ENCODE measurements at regions not wholly inside any gene's neighbourhood (a gene's known extent, or its start where the extent isn't known, plus 50 kb on each side); places are given as distances from the start of the nearest gene placed in this dataset.

- POLR2A ChIA-PET, result no interaction called here
- 20% methylated on average over 11 of the region's 11 CpGs for WGBS (ENCODE audit: insufficient coverage, insufficient replicate concordance, low lambda C conversion rate, missing lambda C conversion rate)
- intact Hi-C loops (cut with micrococcal nuclease; ENCODE audit: unreplicated experiment) (no loop called here), in situ Hi-C loops (cut with MboI) (no loop called here)
- TF ChIP-seq TARDBP (IDR thresholded peaks at IDR 0.05; ENCODE audit: borderline replicate concordance) (no peak), CBX3 (IDR thresholded peaks at IDR 0.05; ENCODE audit: borderline replicate concordance, low read depth) (no peak), NRF1 (conservative IDR thresholded peaks at IDR 0.05; ENCODE audit: low read depth, low read length) (no peak), RBBP5 (conservative IDR thresholded peaks at IDR 0.05) (no peak), NFIC (IDR thresholded peaks at IDR 0.05; ENCODE audit: low read depth, low read length) (no peak), USF1 (IDR thresholded peaks at IDR 0.05; ENCODE audit: borderline replicate concordance, extremely low read length, insufficient read depth, low read depth, low read length) (no peak), RELB (IDR thresholded peaks at IDR 0.05; ENCODE audit: low read depth) (no peak), ZNF687 (IDR thresholded peaks at IDR 0.05) (no peak)
- CTCF ChIA-PET, result no interaction called here
- no TSS peak for BruUV-seq (replicated peaks)
- no peaks in the 10 kb centered on the region for H4K20me1 ChIP-seq (ENCODE audit: control insufficient read depth, insufficient read depth)
- H3K4me1 ChIP-seq (ENCODE audit: control insufficient read depth, insufficient read depth, low read length), result no peaks in the 10 kb centered on the region
- H3K9ac ChIP-seq (ENCODE audit: control insufficient read depth, insufficient read depth, low read length), result no peak overlapping the region
- H3K9me3 ChIP-seq (replicated peaks; ENCODE audit: control insufficient read depth, insufficient read depth, low read length), result peaks cover 6% of the 10 kb centered on the region; the same call in 2 of the 3 replicates
- no peak for FAIRE-seq
- H3K4me2 ChIP-seq (ENCODE audit: control insufficient read depth, insufficient read depth), result no peak overlapping the region
- H3K27ac ChIP-seq (ENCODE audit: control insufficient read depth, insufficient read depth), result no peak overlapping the region
- RAD21 ChIA-PET (ENCODE audit: unreplicated experiment), result no interaction called here
- no peak for DNase-seq (ENCODE audit: low read depth, low spot score)
- no peak for ATAC-seq
- SMC1A ChIA-PET (ENCODE audit: uncharacterized antibody, unreplicated experiment), result no interaction called here
- no peaks in the 10 kb centered on the region for H3K79me2 ChIP-seq (ENCODE audit: control insufficient read depth, insufficient read depth, low read length)
- H2AFZ ChIP-seq (ENCODE audit: control insufficient read depth, low read depth, low read length), result no peak overlapping the region
- no peaks in the 10 kb centered on the region for H3K36me3 ChIP-seq (ENCODE audit: control insufficient read depth in 2 of 2, insufficient read depth in 2 of 2, low read length in 1 of 2)
- no peak overlapping the region for H3K4me3 ChIP-seq
- no peaks in the 10 kb centered on the region for H3K27me3 ChIP-seq (replicated peaks in 1 of 2; ENCODE audit: control insufficient read depth in 2 of 2, insufficient read depth in 2 of 2, low read length in 1 of 2)
Observed at GRCh38 chr20:48015943-48016723, 230.9 kb upstream of the SULF2 start.
